Breast epithelium (tissue), 3 donors: ENCODE measurements at regions not wholly inside any gene's neighbourhood (a gene's known extent, or its start where the extent isn't known, plus 50 kb on each side); places are given as distances from the start of the nearest gene placed in this dataset.

Source experiments
- CTCF ChIP-seq, 3 donors: fragments of 450-650 bp; IDR thresholded peaks; one replicate each; pipeline ENCODE4 v1.5.1; 2016 to 2017; ENCODE audit warnings: antibody characterized with exemption in 3 of 3, mild to moderate bottlenecking in 3 of 3, moderate library complexity in 3 of 3
- POLR2A ChIP-seq: fragments of 450-650 bp; IDR thresholded peaks from one replicate; pipeline ENCODE4 v1.6.1; 2016; ENCODE audit warnings: antibody characterized with exemption, mild to moderate bottlenecking, moderate library complexity

GRCh38 chr6:137430954-137431353 lies 63.2 kb downstream of the OLIG3 start:
- TF ChIP-seq POLR2A, result no peak
- TF ChIP-seq CTCF (IDR thresholded peaks at IDR 0.05), result no peak
